ENCODE measurements at regions not wholly inside any gene's neighbourhood (a gene's known extent, or its start where the extent isn't known, plus 50 kb on each side); places are given as distances from the start of the nearest gene placed in this dataset.

- H3K4me3 ChIP-seq (ENCODE audit: low read depth, low read length) = no peak overlapping the region
- no peak for DNase-seq (ENCODE audit: low read depth)
- TF ChIP-seq CTCF (IDR thresholded peaks at IDR 0.05; ENCODE audit: insufficient read depth, low read length) = no peak
These were observed 392.3 kb upstream of the CNTN6 start for GRCh38 chr3:700514-700913.

- no peak for DNase-seq (ENCODE audit: low read depth)
- no peak for TF ChIP-seq CTCF (IDR thresholded peaks at IDR 0.05; ENCODE audit: insufficient read depth, low read length)
- no peak overlapping the region for H3K4me3 ChIP-seq (ENCODE audit: low read depth, low read length)
These were observed 385.8 kb upstream of the CNTN6 start for GRCh38 chr3:707041-707440.

- no peak for TF ChIP-seq CTCF (IDR thresholded peaks at IDR 0.05; ENCODE audit: insufficient read depth, low read length)
- DNase-seq (ENCODE audit: low read depth) = no peak
These were observed 379.7 kb upstream of the CNTN6 start for GRCh38 chr3:713006-713621.

GRCh38 chr3:713947-714620, 378.7 kb upstream of the CNTN6 start:
- no peak overlapping the region for H3K4me3 ChIP-seq (ENCODE audit: low read depth, low read length)
- no peak for DNase-seq (ENCODE audit: low read depth)
- no peak for TF ChIP-seq CTCF (IDR thresholded peaks at IDR 0.05; ENCODE audit: insufficient read depth, low read length)

More at GRCh38 chr3:713006-713621, 379.7 kb upstream of the CNTN6 start:
- no peak overlapping the region for H3K4me3 ChIP-seq (ENCODE audit: low read depth, low read length)

- no peak for DNase-seq (ENCODE audit: low read depth)
- no peak overlapping the region for H3K4me3 ChIP-seq (ENCODE audit: low read depth, low read length)
These were observed 371.7 kb upstream of the CNTN6 start for GRCh38 chr3:721086-721485.

GRCh38 chr3:732326-732928, 360.4 kb upstream of the CNTN6 start:
- H3K4me3 ChIP-seq (ENCODE audit: low read depth, low read length) = no peak overlapping the region
- TF ChIP-seq CTCF (IDR thresholded peaks at IDR 0.05; ENCODE audit: insufficient read depth, low read length) = no peak

More at GRCh38 chr3:721086-721485, 371.7 kb upstream of the CNTN6 start:
- no peak for TF ChIP-seq CTCF (IDR thresholded peaks at IDR 0.05; ENCODE audit: insufficient read depth, low read length)

More at GRCh38 chr3:732326-732928, 360.4 kb upstream of the CNTN6 start:
- DNase-seq (ENCODE audit: low read depth) = no peak

All from fibroblast of the aortic adventitia (primary cell).